OCI-LY3 (cell line): ENCODE measurements at regions not wholly inside any gene's neighbourhood (a gene's known extent, or its start where the extent isn't known, plus 50 kb on each side); places are given as distances from the start of the nearest gene placed in this dataset.

Experiments used
- H2AFZ ChIP-seq: fragments of 200-600, 300-600 bp; shearing (Covaris generic); 2 replicates; pipeline ENCODE4 v1.6.0; 2014; ENCODE audit warnings: antibody characterized with exemption, low read depth, low read length
- H3K27ac ChIP-seq: fragments of 200-600, 300-600 bp; sonication (generic); 2 replicates; pipeline ENCODE4 v1.5.1; 2014; ENCODE audit warnings: mild to moderate bottlenecking, low read length, moderate library complexity, mixed read lengths
- H3K27me3 ChIP-seq: fragments of 200-600, 300-600 bp; sonication (generic); 2 replicates; pipeline ENCODE4 v1.6.1; 2014; ENCODE audit warnings: low read depth, low read length, mixed read lengths
- H3K36me3 ChIP-seq: fragments of 200-600, 300-600 bp; sonication (generic); replicated peaks from 2 replicates; pipeline ENCODE3; 2014; ENCODE audit warnings: low read depth, low read length, mixed read lengths
- H3K4me1 ChIP-seq: fragments of 300-600, 200-600 bp; sonication (generic); 2 replicates; pipeline ENCODE4 v1.6.1; 2014; ENCODE audit warnings: low read length, mixed read lengths
- H3K4me2 ChIP-seq: fragments of 200-600, 300-600 bp; sonication (generic); 2 replicates; pipeline ENCODE4 v1.6.1; 2014; ENCODE audit warnings: low read length, mixed read lengths
- H3K4me3 ChIP-seq: fragments of 300-600, 200-600 bp; sonication (generic); 2 replicates; pipeline ENCODE4 v1.5.1; 2014; ENCODE audit warnings: antibody characterized with exemption, mild to moderate bottlenecking, low read length, moderate library complexity
- H3K79me2 ChIP-seq: fragments of 300-600, 200-600 bp; shearing (Covaris generic); 2 replicates; pipeline ENCODE4 v1.6.1; 2014; ENCODE audit warnings: mild to moderate bottlenecking, low read length, mixed read lengths
- H3K9ac ChIP-seq: fragments of 300-600, 200-600 bp; shearing (Covaris generic); 2 replicates; pipeline ENCODE4 v1.6.0; 2014; ENCODE audit warnings: mild to moderate bottlenecking, low read length, moderate library complexity
- H3K9me3 ChIP-seq: fragments of 200-600, 300-600 bp; shearing (Covaris generic); 2 replicates; pipeline ENCODE4 v1.6.1; 2014; ENCODE audit warnings: low read length, mixed read lengths; ENCODE audit not compliant: insufficient read depth
- H4K20me1 ChIP-seq: fragments of 200-600, 300-600 bp; sonication (generic); 2 replicates; pipeline ENCODE4 v1.6.1; 2016; ENCODE audit warnings: low read length, mixed read lengths; ENCODE audit not compliant: insufficient read depth
- CTCF ChIP-seq: fragments of 200-600, 300-600 bp; sonication (generic); IDR thresholded peaks from 2 replicates; pipeline ENCODE4 v1.5.1; 2014; ENCODE audit warnings: antibody characterized with exemption, low read length, low read depth
- EZH2phosphoT487 ChIP-seq: fragments of 200-600 bp; shearing (Covaris generic); IDR thresholded peaks from 2 replicates; pipeline ENCODE4 v1.6.1; 2018; ENCODE audit warnings: antibody characterized with exemption, mixed run types, low read depth

GRCh38 chr3:31392568-31392967 is 140.2 kb upstream of the STT3B start:
- H3K4me2 ChIP-seq, result peak overlapping the region; percentile 62
- peaks cover 76% of the 10 kb centered on the region for H3K4me1 ChIP-seq
- H3K27me3 ChIP-seq, result no peaks in the 10 kb centered on the region
- H2AFZ ChIP-seq, result no peak overlapping the region
- peak overlapping the region; percentile 36 for H3K4me3 ChIP-seq
- TF ChIP-seq EZH2phosphoT487, result 0 out of 2 replicates have a peak, but pooled peaks have one; percentile 68
- no peak for TF ChIP-seq CTCF
- H3K36me3 ChIP-seq, result peaks cover 7% of the 10 kb centered on the region
- peak overlapping the region; percentile 70 for H3K9ac ChIP-seq
- H3K79me2 ChIP-seq, result no peaks in the 10 kb centered on the region
- no peaks in the 10 kb centered on the region for H4K20me1 ChIP-seq
- peak overlapping the region; percentile 97 for H3K27ac ChIP-seq
- no peaks in the 10 kb centered on the region; the same call in 1 of the 2 replicates for H3K9me3 ChIP-seq

GRCh38 chr3:31399271-31399670 is 133.5 kb upstream of the STT3B start:
- Histone ChIP-seq H3K4me3 (no peak overlapping the region), H2AFZ (no peak overlapping the region), H3K79me2 (no peaks in the 10 kb centered on the region), H3K27me3 (no peaks in the 10 kb centered on the region), H3K9ac (no peak overlapping the region), H4K20me1 (no peaks in the 10 kb centered on the region), H3K4me2 (0 out of 2 replicates have a peak overlapping the region, but pooled peaks have one; percentile 5), H3K36me3 (no peaks in the 10 kb centered on the region), H3K4me1 (peaks cover 31% of the 10 kb centered on the region), H3K27ac (no peak overlapping the region), H3K9me3 (no peaks in the 10 kb centered on the region)
- TF ChIP-seq EZH2phosphoT487, result no peak
- TF ChIP-seq CTCF, result no peak

GRCh38 chr3:31402117-31402516 is 130.6 kb upstream of the STT3B start:
- H3K79me2 ChIP-seq, result no peaks in the 10 kb centered on the region
- no peak overlapping the region for H3K4me2 ChIP-seq
- H3K4me1 ChIP-seq, result peaks cover 13% of the 10 kb centered on the region
- H3K27ac ChIP-seq, result no peak overlapping the region
- no peak overlapping the region for H2AFZ ChIP-seq
- no peak overlapping the region for H3K9ac ChIP-seq
- H3K4me3 ChIP-seq, result no peak overlapping the region
- H3K36me3 ChIP-seq, result no peaks in the 10 kb centered on the region
- H4K20me1 ChIP-seq, result no peaks in the 10 kb centered on the region
- H3K9me3 ChIP-seq, result no peaks in the 10 kb centered on the region
- H3K27me3 ChIP-seq, result no peaks in the 10 kb centered on the region
- TF ChIP-seq EZH2phosphoT487, result no peak
- no peak for TF ChIP-seq CTCF

GRCh38 chr3:31403197-31403596 is 129.5 kb upstream of the STT3B start:
- peaks cover 13% of the 10 kb centered on the region for H3K4me1 ChIP-seq
- no peak overlapping the region for H3K4me2 ChIP-seq
- H3K4me3 ChIP-seq, result no peak overlapping the region
- H3K27me3 ChIP-seq, result no peaks in the 10 kb centered on the region
- no peaks in the 10 kb centered on the region for H3K79me2 ChIP-seq
- H3K9me3 ChIP-seq, result no peaks in the 10 kb centered on the region
- no peaks in the 10 kb centered on the region for H3K36me3 ChIP-seq
- H3K9ac ChIP-seq, result no peak overlapping the region
- H4K20me1 ChIP-seq, result no peaks in the 10 kb centered on the region
- no peak overlapping the region for H3K27ac ChIP-seq
- TF ChIP-seq CTCF (no peak), EZH2phosphoT487 (no peak)
- H2AFZ ChIP-seq, result no peak overlapping the region
